ENCODE measurements at regions not wholly inside any gene's neighbourhood (a gene's known extent, or its start where the extent isn't known, plus 50 kb on each side); places are given as distances from the start of the nearest gene placed in this dataset.
"Not testable (repeated sequence)": the region's sequence is repeated elsewhere in the genome, so short reads cannot be mapped to it uniquely, and the experiment has no call there.

DNA sequence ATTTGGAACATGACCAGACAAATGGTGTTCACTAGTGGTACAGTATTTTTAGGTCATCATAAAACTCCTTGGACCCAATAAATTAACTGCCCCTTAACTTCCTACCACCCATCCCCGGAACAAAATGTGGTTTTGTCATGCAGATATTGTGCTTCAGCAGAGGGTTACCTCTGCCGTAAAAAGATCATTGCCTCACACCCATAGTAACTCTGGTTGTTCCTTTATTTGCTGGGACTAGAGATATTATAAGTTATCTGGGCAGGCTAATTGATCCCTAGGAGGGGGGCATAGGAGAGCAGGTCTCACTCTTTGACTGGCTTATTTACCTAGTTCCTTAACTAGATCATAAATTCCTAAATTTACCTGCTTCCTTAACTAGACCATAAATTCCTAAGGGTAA is 1343.9 kb upstream of the CHAC2 start:
- Histone ChIP-seq H3K9me3 (no peaks in the 10 kb centered on the region), H3K27me3 (no peaks in the 10 kb centered on the region), H3K4me1 (no peaks in the 10 kb centered on the region), H3K4me3 (no peak overlapping the region), H3K27ac (no peak overlapping the region), H3K36me3 (no peaks in the 10 kb centered on the region)
- TF ChIP-seq POLR2A (IDR thresholded peaks at IDR 0.05), result no peak
- TF ChIP-seq, protein P1, sequence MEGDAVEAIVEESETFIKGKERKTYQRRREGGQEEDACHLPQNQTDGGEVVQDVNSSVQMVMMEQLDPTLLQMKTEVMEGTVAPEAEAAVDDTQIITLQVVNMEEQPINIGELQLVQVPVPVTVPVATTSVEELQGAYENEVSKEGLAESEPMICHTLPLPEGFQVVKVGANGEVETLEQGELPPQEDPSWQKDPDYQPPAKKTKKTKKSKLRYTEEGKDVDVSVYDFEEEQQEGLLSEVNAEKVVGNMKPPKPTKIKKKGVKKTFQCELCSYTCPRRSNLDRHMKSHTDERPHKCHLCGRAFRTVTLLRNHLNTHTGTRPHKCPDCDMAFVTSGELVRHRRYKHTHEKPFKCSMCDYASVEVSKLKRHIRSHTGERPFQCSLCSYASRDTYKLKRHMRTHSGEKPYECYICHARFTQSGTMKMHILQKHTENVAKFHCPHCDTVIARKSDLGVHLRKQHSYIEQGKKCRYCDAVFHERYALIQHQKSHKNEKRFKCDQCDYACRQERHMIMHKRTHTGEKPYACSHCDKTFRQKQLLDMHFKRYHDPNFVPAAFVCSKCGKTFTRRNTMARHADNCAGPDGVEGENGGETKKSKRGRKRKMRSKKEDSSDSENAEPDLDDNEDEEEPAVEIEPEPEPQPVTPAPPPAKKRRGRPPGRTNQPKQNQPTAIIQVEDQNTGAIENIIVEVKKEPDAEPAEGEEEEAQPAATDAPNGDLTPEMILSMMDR (IDR thresholded peaks at IDR 0.05), result no peak
- DNase-seq, result no peak

DNA sequence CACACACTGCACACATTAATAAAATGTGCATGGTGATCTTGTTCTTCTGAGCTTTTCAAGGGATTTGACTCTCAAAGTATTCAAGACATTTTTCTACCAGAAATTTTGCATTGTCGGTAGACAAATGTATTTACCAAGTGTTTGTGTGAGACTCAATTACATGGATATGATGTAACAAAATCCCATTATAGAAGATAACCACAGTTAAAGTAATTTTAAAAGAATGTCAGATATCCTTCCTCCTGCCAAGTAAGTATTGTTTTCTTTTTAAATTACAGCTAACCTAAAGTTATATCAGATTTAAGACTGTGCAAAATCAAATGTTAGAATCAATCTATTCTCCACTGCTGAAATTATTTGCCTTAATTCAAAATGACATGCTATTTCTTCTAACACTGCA is 1344.5 kb upstream of the CHAC2 start:
- H3K36me3 ChIP-seq, result no peaks in the 10 kb centered on the region
- no peak overlapping the region for H3K27ac ChIP-seq
- H3K9me3 ChIP-seq, result no peaks in the 10 kb centered on the region
- H3K4me3 ChIP-seq, result no peak overlapping the region
- DNase-seq, result no peak
- H3K4me1 ChIP-seq, result no peaks in the 10 kb centered on the region
- no peaks in the 10 kb centered on the region for H3K27me3 ChIP-seq
- TF ChIP-seq, protein P1 (IDR thresholded peaks at IDR 0.05), result no peak
- no peak for TF ChIP-seq POLR2A (IDR thresholded peaks at IDR 0.05)

GRCh38 chr2:52416340-52416739 is 1351.3 kb upstream of the CHAC2 start:
- no peak for DNase-seq

DNA sequence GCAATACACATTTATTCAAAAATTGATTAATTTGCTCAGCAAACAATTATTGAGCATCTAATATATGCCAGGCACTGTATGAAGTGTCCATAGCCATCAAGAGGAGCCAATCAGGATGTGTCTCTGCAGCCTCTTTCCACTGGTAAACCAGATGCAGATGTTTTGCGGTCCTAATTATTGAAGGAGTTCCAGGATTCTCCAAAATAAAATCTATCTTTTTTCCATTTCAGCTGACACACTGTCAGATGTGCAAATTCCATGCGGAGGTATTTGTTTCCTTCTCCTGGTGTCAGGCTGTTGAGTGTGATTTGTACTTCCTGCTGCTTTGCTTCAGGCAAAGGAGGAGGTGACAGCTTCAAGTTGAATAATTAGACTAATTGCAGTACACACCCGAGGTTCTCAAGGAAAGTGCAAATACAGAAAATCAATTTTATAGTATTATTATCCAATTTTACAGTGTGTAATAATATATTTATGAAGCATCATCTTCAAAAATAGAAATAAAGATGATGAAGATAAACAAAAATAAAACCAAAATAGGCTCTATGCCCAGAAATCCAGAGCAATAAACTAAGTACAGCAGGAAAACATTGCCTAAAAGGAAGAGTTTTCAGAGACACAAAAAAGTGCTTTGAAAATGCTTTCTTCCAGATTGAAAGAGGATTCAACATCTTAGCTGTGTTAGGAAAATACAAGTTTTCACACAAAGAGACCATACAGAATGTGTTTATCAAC is 1352.9 kb upstream of the CHAC2 start:
- Histone ChIP-seq H3K4me3 (no peak overlapping the region), H3K27ac (no peak overlapping the region), H3K36me3 (no peaks in the 10 kb centered on the region), H3K4me1 (no peaks in the 10 kb centered on the region), H3K9me3 (no peaks in the 10 kb centered on the region), H3K27me3 (no peaks in the 10 kb centered on the region)
- TF ChIP-seq, protein P1 (IDR thresholded peaks at IDR 0.05), result no peak
- no peak for TF ChIP-seq POLR2A (IDR thresholded peaks at IDR 0.05)
- no peak for DNase-seq

More at GRCh38 chr2:52416340-52416739, 1351.3 kb upstream of the CHAC2 start:
- TF ChIP-seq POLR2A (IDR thresholded peaks at IDR 0.05), result no peak
- TF ChIP-seq, protein P1 (IDR thresholded peaks at IDR 0.05), result no peak
- Histone ChIP-seq H3K4me3 (no peak overlapping the region), H3K9me3 (no peaks in the 10 kb centered on the region), H3K4me1 (no peaks in the 10 kb centered on the region), H3K27ac (no peak overlapping the region), H3K36me3 (no peaks in the 10 kb centered on the region), H3K27me3 (no peaks in the 10 kb centered on the region)

GRCh38 chr2:52409308-52410118 is 1358.1 kb upstream of the CHAC2 start:
- H3K9me3 ChIP-seq, H3K4me1 ChIP-seq, DNase-seq, H3K4me3 ChIP-seq, H3K27ac ChIP-seq, H3K36me3 ChIP-seq, H3K27me3 ChIP-seq: not testable (repeated sequence)

- no peak for DNase-seq
- Histone ChIP-seq H3K9me3 (no peaks in the 10 kb centered on the region), H3K36me3 (no peaks in the 10 kb centered on the region), H3K27me3 (no peaks in the 10 kb centered on the region), H3K27ac (no peak overlapping the region), H3K4me3 (no peak overlapping the region), H3K4me1 (no peaks in the 10 kb centered on the region)
- TF ChIP-seq, protein P1 (IDR thresholded peaks at IDR 0.05), result no peak
- TF ChIP-seq POLR2A (IDR thresholded peaks at IDR 0.05), result no peak
These were observed 1361.6 kb upstream of the CHAC2 start for GRCh38 chr2:52405980-52406379.

Measured in Peyer's patch (tissue), 4 donors.